ENCODE measurements at regions not wholly inside any gene's neighbourhood (a gene's known extent, or its start where the extent isn't known, plus 50 kb on each side); places are given as distances from the start of the nearest gene placed in this dataset.

DNA sequence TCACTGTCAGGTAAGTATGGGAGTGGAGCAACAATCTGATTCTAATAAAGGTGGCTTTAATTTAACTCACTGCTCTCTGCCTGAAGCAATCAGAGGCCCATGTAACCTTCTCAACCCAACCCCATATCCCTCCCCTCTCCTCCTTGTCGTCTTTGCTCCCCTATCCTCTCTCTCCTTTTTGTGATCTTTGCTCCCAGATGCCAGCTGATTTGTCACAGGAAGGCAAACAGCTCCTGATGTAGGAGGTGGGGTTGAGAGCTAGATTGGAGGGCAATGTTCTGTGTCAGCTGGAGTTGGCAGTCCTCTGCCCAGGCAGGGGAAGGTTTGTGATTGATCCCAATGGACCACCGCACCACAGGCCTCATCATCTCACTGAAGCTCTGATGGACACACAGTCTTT, 101.4 kb upstream of the PIK3CG start:
- DNase-seq (ENCODE audit: low read depth): no peak
- TF ChIP-seq, protein P1, sequence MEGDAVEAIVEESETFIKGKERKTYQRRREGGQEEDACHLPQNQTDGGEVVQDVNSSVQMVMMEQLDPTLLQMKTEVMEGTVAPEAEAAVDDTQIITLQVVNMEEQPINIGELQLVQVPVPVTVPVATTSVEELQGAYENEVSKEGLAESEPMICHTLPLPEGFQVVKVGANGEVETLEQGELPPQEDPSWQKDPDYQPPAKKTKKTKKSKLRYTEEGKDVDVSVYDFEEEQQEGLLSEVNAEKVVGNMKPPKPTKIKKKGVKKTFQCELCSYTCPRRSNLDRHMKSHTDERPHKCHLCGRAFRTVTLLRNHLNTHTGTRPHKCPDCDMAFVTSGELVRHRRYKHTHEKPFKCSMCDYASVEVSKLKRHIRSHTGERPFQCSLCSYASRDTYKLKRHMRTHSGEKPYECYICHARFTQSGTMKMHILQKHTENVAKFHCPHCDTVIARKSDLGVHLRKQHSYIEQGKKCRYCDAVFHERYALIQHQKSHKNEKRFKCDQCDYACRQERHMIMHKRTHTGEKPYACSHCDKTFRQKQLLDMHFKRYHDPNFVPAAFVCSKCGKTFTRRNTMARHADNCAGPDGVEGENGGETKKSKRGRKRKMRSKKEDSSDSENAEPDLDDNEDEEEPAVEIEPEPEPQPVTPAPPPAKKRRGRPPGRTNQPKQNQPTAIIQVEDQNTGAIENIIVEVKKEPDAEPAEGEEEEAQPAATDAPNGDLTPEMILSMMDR (IDR thresholded peaks at IDR 0.05; ENCODE audit: insufficient read depth, low read depth, low read length): no peak
- no peak overlapping the region for H3K4me3 ChIP-seq (ENCODE audit: low read depth, low read length)

DNA sequence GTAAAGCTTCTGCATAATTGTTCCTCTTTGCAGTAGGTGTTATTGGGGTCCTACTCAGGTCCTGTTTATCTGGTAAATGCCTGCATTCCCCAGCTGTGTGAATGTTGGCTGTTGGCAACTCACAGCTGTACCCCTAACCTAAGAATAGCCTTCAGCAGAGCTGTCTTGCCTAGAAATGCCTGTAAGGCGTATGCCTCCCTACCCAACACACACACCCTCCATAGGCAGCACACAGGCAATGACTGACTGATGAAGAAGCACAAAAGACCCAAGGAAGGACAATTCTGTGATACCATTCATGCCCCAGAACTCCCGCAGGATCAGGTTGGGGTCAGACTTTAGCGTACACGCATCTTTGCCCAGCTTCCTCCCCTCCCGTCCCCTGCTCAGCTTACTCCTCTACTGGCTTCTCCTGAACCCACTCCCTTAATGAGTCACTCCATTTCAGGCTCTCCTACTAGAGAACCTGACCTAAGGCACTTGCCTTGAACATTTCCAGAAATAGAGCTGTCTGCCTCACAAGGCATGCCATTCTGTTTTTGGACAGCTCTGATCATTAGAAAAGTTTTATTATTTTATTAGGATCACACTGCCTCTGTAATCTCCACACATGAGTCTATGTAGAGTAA, 99.2 kb upstream of the PIK3CG start:
- no peak for DNase-seq (ENCODE audit: low read depth)
- TF ChIP-seq, protein P1 (IDR thresholded peaks at IDR 0.05; ENCODE audit: insufficient read depth, low read depth, low read length): no peak

DNA sequence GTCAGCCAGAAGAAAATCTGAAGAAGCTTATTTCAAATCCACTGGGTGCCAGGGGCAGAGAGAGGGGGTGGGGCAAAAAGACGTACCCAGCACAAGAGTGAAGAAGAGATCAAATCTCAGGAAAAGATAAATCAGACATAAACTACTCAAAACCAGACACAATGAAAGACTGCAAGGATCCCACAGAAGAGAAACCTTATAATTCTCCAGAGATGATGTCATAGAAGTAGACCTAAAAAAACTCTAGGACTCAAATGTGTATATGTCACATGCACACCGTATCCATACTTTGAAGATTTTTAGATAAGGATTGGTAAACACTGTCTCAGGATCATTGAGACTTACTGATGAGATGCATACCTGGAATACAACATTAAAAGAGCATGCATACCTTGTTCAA, 98.5 kb upstream of the PIK3CG start:
- TF ChIP-seq, protein P1 (IDR thresholded peaks at IDR 0.05; ENCODE audit: insufficient read depth, low read depth, low read length): no peak
- peak; percentile 37 for DNase-seq (ENCODE audit: low read depth)
- H3K4me3 ChIP-seq (ENCODE audit: low read depth, low read length): no peak overlapping the region

More for the DNA sequence above, 99.2 kb upstream of the PIK3CG start:
- H3K4me3 ChIP-seq (ENCODE audit: low read depth, low read length): no peak overlapping the region

DNA sequence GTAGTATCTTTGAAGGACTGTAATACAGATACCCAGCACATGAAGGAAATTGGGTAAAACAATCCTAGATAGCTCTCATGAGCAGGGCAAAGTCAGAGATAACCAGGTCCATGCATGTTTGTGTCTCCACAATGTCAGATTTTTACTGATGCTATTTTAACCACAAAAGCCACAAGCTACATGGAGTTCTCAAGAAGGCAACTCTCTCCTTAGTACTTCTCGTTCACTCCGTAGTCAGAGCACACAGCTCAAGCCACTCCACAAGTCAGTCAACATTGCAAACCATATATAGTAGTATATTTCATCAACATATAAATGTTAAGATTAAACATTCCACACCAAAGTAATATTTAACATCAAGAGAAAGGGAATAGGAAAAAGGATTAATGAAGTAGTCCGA, 98.0 kb upstream of the PIK3CG start:
- DNase-seq (ENCODE audit: low read depth): peak; percentile 78
- TF ChIP-seq, protein P1 (IDR thresholded peaks at IDR 0.05; ENCODE audit: insufficient read depth, low read depth, low read length): no peak

DNA sequence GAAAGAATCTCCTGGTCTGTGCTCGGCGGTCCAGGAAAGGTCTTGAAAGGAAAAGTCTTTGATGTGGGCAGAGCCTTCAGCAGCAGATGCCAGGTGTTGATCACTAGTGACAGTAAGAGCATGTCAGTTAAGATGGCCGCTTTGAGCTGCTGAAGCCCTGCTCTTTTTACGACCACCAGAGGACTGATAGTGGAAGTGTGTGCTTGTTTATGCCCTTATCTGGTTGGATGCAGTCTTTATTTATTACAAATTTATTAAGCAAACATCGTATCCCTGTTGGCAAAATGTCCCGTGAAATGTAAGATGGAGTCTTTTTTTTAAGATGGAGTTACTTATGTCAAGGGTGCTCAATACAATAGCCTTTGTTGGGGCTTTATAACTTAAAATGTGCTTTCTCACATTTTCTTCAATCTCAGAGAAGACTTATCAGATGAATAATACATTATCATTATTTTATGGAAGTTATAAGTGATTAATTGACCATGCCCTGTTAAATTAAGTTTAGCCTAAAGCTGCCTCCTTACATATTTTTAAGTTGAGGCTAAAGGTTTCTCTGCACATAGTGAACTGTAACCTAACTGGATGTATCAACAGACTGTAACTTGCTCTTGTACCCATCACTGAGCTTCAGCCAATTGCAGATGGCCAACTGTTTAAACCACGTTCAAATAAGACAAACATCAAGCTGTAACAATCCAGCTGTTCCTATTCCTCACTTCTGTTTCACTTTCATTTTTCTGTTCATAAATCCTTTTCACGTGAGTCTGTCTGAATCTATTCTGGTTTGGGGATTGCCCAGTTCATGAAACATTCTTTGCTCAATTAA, 97.4 kb upstream of the PIK3CG start:
- peak overlapping the region; percentile 33 for H3K4me3 ChIP-seq (ENCODE audit: low read depth, low read length)
- DNase-seq (ENCODE audit: low read depth): peak; percentile 86
- TF ChIP-seq, protein P1 (IDR thresholded peaks at IDR 0.05; ENCODE audit: insufficient read depth, low read depth, low read length): no peak

More for the DNA sequence above, 98.0 kb upstream of the PIK3CG start:
- H3K4me3 ChIP-seq (ENCODE audit: low read depth, low read length): no peak overlapping the region

DNA sequence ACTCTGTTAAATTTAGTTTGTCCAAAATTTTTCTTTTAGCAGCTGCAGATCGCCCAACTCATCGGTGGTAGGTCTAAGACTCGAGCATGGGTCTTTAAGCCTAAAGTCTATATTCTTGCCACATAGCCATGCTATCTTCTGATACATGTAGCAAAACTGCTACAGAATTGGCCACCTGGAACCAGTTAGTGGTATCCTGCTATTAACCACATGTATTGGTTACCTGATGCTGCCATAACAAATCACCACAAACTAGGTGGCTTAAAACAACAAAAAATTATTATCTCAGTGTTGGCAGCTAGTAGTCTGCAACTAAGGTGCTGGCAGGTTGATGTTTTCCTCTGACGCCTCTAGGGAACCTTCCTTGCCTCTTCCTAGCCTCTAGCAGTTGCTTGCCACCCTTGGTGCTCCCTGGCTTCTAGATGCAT, 96.7 kb upstream of the PIK3CG start:
- peak overlapping the region; percentile 33 for H3K4me3 ChIP-seq (ENCODE audit: low read depth, low read length)
- no peak for DNase-seq (ENCODE audit: low read depth)
- TF ChIP-seq, protein P1 (IDR thresholded peaks at IDR 0.05; ENCODE audit: insufficient read depth, low read depth, low read length): no peak

Measured in fibroblast of villous mesenchyme (primary cell).